OCI-LY7 (cell line): ENCODE measurements at regions not wholly inside any gene's neighbourhood (a gene's known extent, or its start where the extent isn't known, plus 50 kb on each side); places are given as distances from the start of the nearest gene placed in this dataset.

Source experiments
- CTCF ChIP-seq: fragments of 200-600 bp; sonication (generic); conservative IDR thresholded peaks from 2 replicates; pipeline ENCODE4 v1.5.1; 2014; ENCODE audit warnings: mild to moderate bottlenecking, antibody characterized with exemption, low read length, moderate library complexity, mixed read lengths
- EZH2phosphoT487 ChIP-seq: fragments of 200-600 bp; sonication (generic); IDR thresholded peaks from 2 replicates; pipeline ENCODE4 v1.6.1; 2018; ENCODE audit warnings: low read depth, borderline replicate concordance, mild to moderate bottlenecking, mixed run types, antibody characterized with exemption, low read length, moderate library complexity, mixed read lengths

- TF ChIP-seq CTCF = no peak
- no peak for TF ChIP-seq EZH2phosphoT487
Observed at GRCh38 chr11:97786961-97787360, 1233.8 kb upstream of the CNTN5 start.
